ENCODE measurements at regions not wholly inside any gene's neighbourhood (a gene's known extent, or its start where the extent isn't known, plus 50 kb on each side); places are given as distances from the start of the nearest gene placed in this dataset.
"Not testable (repeated sequence)": the region's sequence is repeated elsewhere in the genome, so short reads cannot be mapped to it uniquely, and the experiment has no call there.

GRCh38 chr6:84842525-84843166 is 78.2 kb upstream of the TBX18 start:
- no peak overlapping the region for H3K4me3 ChIP-seq (ENCODE audit: low read depth, low read length)
- no peak for TF ChIP-seq CTCF (IDR thresholded peaks at IDR 0.05; ENCODE audit: borderline replicate concordance, insufficient read depth, low read depth, low read length)

GRCh38 chr6:84837068-84837866 is 72.9 kb upstream of the TBX18 start:
- not testable (repeated sequence) for H3K4me3 ChIP-seq (ENCODE audit: low read depth, low read length)

GRCh38 chr6:84836366-84836765 is 72.0 kb upstream of the TBX18 start:
- H3K4me3 ChIP-seq (ENCODE audit: low read depth, low read length) = no peak overlapping the region
- TF ChIP-seq CTCF (IDR thresholded peaks at IDR 0.05; ENCODE audit: borderline replicate concordance, insufficient read depth, low read depth, low read length) = no peak

GRCh38 chr6:84835340-84835739 is 70.9 kb upstream of the TBX18 start:
- no peak overlapping the region for H3K4me3 ChIP-seq (ENCODE audit: low read depth, low read length)
- no peak for TF ChIP-seq CTCF (IDR thresholded peaks at IDR 0.05; ENCODE audit: borderline replicate concordance, insufficient read depth, low read depth, low read length)

GRCh38 chr6:84831924-84832323 is 67.5 kb upstream of the TBX18 start:
- H3K4me3 ChIP-seq (ENCODE audit: low read depth, low read length) = not testable (repeated sequence)

GRCh38 chr6:84825461-84825860 is 61.1 kb upstream of the TBX18 start:
- TF ChIP-seq CTCF (IDR thresholded peaks at IDR 0.05; ENCODE audit: borderline replicate concordance, insufficient read depth, low read depth, low read length) = no peak
- H3K4me3 ChIP-seq (ENCODE audit: low read depth, low read length) = no peak overlapping the region

- not testable (repeated sequence) for H3K4me3 ChIP-seq (ENCODE audit: low read depth, low read length)
These were observed 56.9 kb upstream of the TBX18 start for GRCh38 chr6:84821314-84821713.

- H3K4me3 ChIP-seq (ENCODE audit: low read depth, low read length) = no peak overlapping the region
- TF ChIP-seq CTCF (IDR thresholded peaks at IDR 0.05; ENCODE audit: borderline replicate concordance, insufficient read depth, low read depth, low read length) = no peak
These were observed 52.3 kb upstream of the TBX18 start for GRCh38 chr6:84816741-84817140.
